H9 (cell line): ENCODE measurements at regions not wholly inside any gene's neighbourhood (a gene's known extent, or its start where the extent isn't known, plus 50 kb on each side); places are given as distances from the start of the nearest gene placed in this dataset.

Experiments
- DNase-seq: peaks from one replicate; pipeline ENCODE4 v3.0.0-alpha.2; 2017
- H2AFZ ChIP-seq: one replicate; pipeline ENCODE4 v1.6.1; 2013; ENCODE audit warnings: mild to moderate bottlenecking, low read length, control low read depth, moderate library complexity
- H2AK5ac ChIP-seq: 2 replicates; pipeline ENCODE4 v1.6.1; 2013; ENCODE audit warnings: low read length, control low read depth, mixed read lengths; ENCODE audit not compliant: insufficient read length
- H2BK120ac ChIP-seq: one replicate; pipeline ENCODE4 v1.6.1; 2013; ENCODE audit warnings: low read depth, mild to moderate bottlenecking, low read length, control low read depth, inconsistent platforms; ENCODE audit not compliant: poor library complexity, severe bottlenecking
- H2BK12ac ChIP-seq: 2 replicates; pipeline ENCODE4 v1.6.1; 2013; ENCODE audit warnings: low read length, control low read depth, mixed read lengths, low read depth; ENCODE audit not compliant: insufficient read length
- H2BK15ac ChIP-seq: 2 replicates; pipeline ENCODE4 v1.6.1; 2013; ENCODE audit warnings: low read depth, low read length, control low read depth
- H2BK20ac ChIP-seq: one replicate; pipeline ENCODE4 v1.6.1; 2013; ENCODE audit warnings: low read depth, mild to moderate bottlenecking, low read length, control low read depth, inconsistent platforms; ENCODE audit not compliant: poor library complexity, severe bottlenecking
- H2BK5ac ChIP-seq: 2 replicates; pipeline ENCODE4 v1.6.1; 2013; ENCODE audit warnings: low read length, control low read depth, mixed read lengths; ENCODE audit not compliant: insufficient read length
- H3K14ac ChIP-seq: 2 replicates; pipeline ENCODE4 v1.6.1; 2013; ENCODE audit warnings: low read length, control low read depth; ENCODE audit not compliant: insufficient read depth
- H3K18ac ChIP-seq: 2 replicates; pipeline ENCODE4 v1.6.1; 2013; ENCODE audit warnings: low read depth, mild to moderate bottlenecking, mixed read lengths, low read length, control low read depth; ENCODE audit not compliant: insufficient read length
- H3K23ac ChIP-seq: 2 replicates; pipeline ENCODE4 v1.6.1; 2013; ENCODE audit warnings: low read length, control low read depth, mixed read lengths, low read depth; ENCODE audit not compliant: insufficient read length
- H3K23me2 ChIP-seq: 2 replicates; pipeline ENCODE4 v1.6.1; 2013; ENCODE audit warnings: low read depth, mild to moderate bottlenecking, mixed read lengths, low read length, control low read depth; ENCODE audit not compliant: insufficient read length, poor library complexity, severe bottlenecking
- H3K27ac ChIP-seq: 2 replicates; pipeline ENCODE4 v1.5.1; 2013; ENCODE audit warnings: low read length, control low read depth, mixed read lengths, low read depth; ENCODE audit not compliant: insufficient read length
- H3K27me3 ChIP-seq: 2 replicates; pipeline ENCODE4 v1.6.1; 2013; ENCODE audit warnings: low read length, control low read depth, inconsistent platforms; ENCODE audit not compliant: insufficient read depth
- H3K4ac ChIP-seq: 2 replicates; pipeline ENCODE4 v1.6.1; 2013; ENCODE audit warnings: low read depth, mild to moderate bottlenecking, control low read depth, inconsistent platforms, low read length, moderate library complexity
- H3K4me1 ChIP-seq: 2 replicates; pipeline ENCODE4 v1.6.1; 2013; ENCODE audit warnings: low read length, control low read depth, inconsistent platforms; ENCODE audit not compliant: insufficient read depth
- H3K4me2 ChIP-seq: 2 replicates; pipeline ENCODE4 v1.6.1; 2013; ENCODE audit warnings: low read length, control low read depth, mixed read lengths; ENCODE audit not compliant: insufficient read length, insufficient read depth
- H3K56ac ChIP-seq: 2 replicates; pipeline ENCODE4 v1.6.1; 2013; ENCODE audit warnings: low read depth, mild to moderate bottlenecking, mixed read lengths, low read length, control low read depth; ENCODE audit not compliant: insufficient read length
- H3K79me1 ChIP-seq: 2 replicates; pipeline ENCODE4 v1.6.1; 2013; ENCODE audit warnings: low read depth, mild to moderate bottlenecking, moderate library complexity, low read length, control low read depth, inconsistent platforms; ENCODE audit not compliant: insufficient read depth, poor library complexity, severe bottlenecking
- H3K79me2 ChIP-seq: 2 replicates; pipeline ENCODE4 v1.6.1; 2013; ENCODE audit warnings: low read length, control low read depth, inconsistent platforms; ENCODE audit not compliant: insufficient read depth
- H3K9ac ChIP-seq: 2 replicates; pipeline ENCODE4 v1.6.1; 2013; ENCODE audit warnings: low read length, control low read depth, mixed read lengths; ENCODE audit not compliant: insufficient read length; ENCODE audit errors: extremely low read depth
- H3K9me3 ChIP-seq: one replicate; pipeline ENCODE4 v1.6.1; 2013; ENCODE audit warnings: low read depth, low read length, inconsistent platforms; ENCODE audit not compliant: control insufficient read depth
- H3T11ph ChIP-seq: one replicate; pipeline ENCODE4 v1.6.1; 2013; ENCODE audit warnings: mild to moderate bottlenecking, low read length, control low read depth, inconsistent platforms
- H4K20me1 ChIP-seq: one replicate; pipeline ENCODE4 v1.6.1; 2013; ENCODE audit not compliant: control insufficient read depth, insufficient read length, insufficient read depth
- H4K5ac ChIP-seq: 2 replicates; pipeline ENCODE4 v1.6.1; 2013; ENCODE audit warnings: low read depth, mild to moderate bottlenecking, mixed read lengths, low read length, control low read depth; ENCODE audit not compliant: insufficient read length
- H4K8ac ChIP-seq: replicated peaks from 2 replicates; pipeline ENCODE4 v1.6.1; 2013; ENCODE audit warnings: low read length, control low read depth, mixed read lengths, low read depth; ENCODE audit not compliant: insufficient read length
- H4K91ac ChIP-seq: 2 replicates; pipeline ENCODE4 v1.6.1; 2013; ENCODE audit warnings: low read depth, mild to moderate bottlenecking, moderate library complexity, mixed read lengths, low read length, control low read depth; ENCODE audit not compliant: insufficient read length
- H3K27ac Mint-ChIP-seq, 3 experiments: 2 replicates in 2 of 3; 3 replicates in 1 of 3; pipeline ENCODE4 v1.8.0; 2020 to 2021; ENCODE audit warnings: mixed read lengths in 3 of 3, mild to moderate bottlenecking in 1 of 3, moderate library complexity in 1 of 3
- H3K27me3 Mint-ChIP-seq: 2 replicates; pipeline ENCODE4 v1.8.0; 2021; ENCODE audit warnings: low read depth, mild to moderate bottlenecking, moderate library complexity, mixed read lengths
- H3K36me3 Mint-ChIP-seq, 3 experiments: 2 replicates in 2 of 3; 3 replicates in 1 of 3; pipeline ENCODE4 v1.8.0; 2020 to 2021; ENCODE audit warnings: low read depth in 3 of 3, mixed read lengths in 3 of 3; ENCODE audit not compliant: insufficient read depth in 1 of 3
- H3K4me1 Mint-ChIP-seq, 2 experiments: 2 replicates each; pipeline ENCODE4 v1.8.0; 2020; ENCODE audit warnings: mixed read lengths in 2 of 2
- H3K4me3 Mint-ChIP-seq, 2 experiments: 2 replicates in 1 of 2; 3 replicates in 1 of 2; pipeline ENCODE4 v1.8.0; 2020 to 2021; ENCODE audit warnings: mild to moderate bottlenecking in 2 of 2, mixed read lengths in 2 of 2, moderate library complexity in 1 of 2
- H3K9me3 Mint-ChIP-seq, 2 experiments: 2 replicates in 1 of 2; 3 replicates in 1 of 2; pipeline ENCODE4 v1.8.0; 2020; ENCODE audit warnings: mild to moderate bottlenecking in 2 of 2, mixed read lengths in 2 of 2, moderate library complexity in 1 of 2
- CTCF ChIP-seq: fragments of 200-600 bp; sonication (generic); conservative IDR thresholded peaks from 3 replicates; pipeline ENCODE4 v1.8.0; 2021; ENCODE audit warnings: antibody characterized with exemption, mild to moderate bottlenecking
- WGBS: extraction: QIAGEN DNeasy Blood & Tissue Kit; methylation state at CpG from one replicate; pipeline ENCODE4 v1.1.7; 2013; ENCODE audit warnings: missing lambda C conversion rate, low lambda C conversion rate, mixed read lengths; ENCODE audit not compliant: insufficient read length; ENCODE audit errors: extremely low coverage; 5-methylcytosine and 5-hydroxymethylcytosine counted together

GRCh38 chr14:66237741-66238140 lies 248.4 kb upstream of the CCDC196 start:
- Histone ChIP-seq H3K4me2 (no peak overlapping the region), H2BK5ac (no peak overlapping the region), H3K18ac (no peak overlapping the region), H3K23me2 (no peaks in the 10 kb centered on the region), H3T11ph (no peak overlapping the region), H3K27ac (no peak overlapping the region), H2BK12ac (no peak overlapping the region), H3K56ac (no peak overlapping the region), H3K14ac (no peak overlapping the region), H2BK120ac (no peak overlapping the region), H4K20me1 (no peaks in the 10 kb centered on the region), H3K23ac (no peak overlapping the region), H2AK5ac (no peak overlapping the region), H2AFZ (no peak overlapping the region), H3K79me1 (no peaks in the 10 kb centered on the region), H2BK15ac (no peak overlapping the region), H2BK20ac (no peak overlapping the region), H3K9me3 (no peaks in the 10 kb centered on the region), H3K4ac (no peak overlapping the region), H3K4me1 (no peaks in the 10 kb centered on the region), H4K91ac (no peak overlapping the region), H3K79me2 (no peaks in the 10 kb centered on the region), H3K27me3 (no peaks in the 10 kb centered on the region), H4K5ac (no peak overlapping the region), H4K8ac (no peak overlapping the region), H3K9ac (no peak overlapping the region)
- H3K27ac Mint-ChIP-seq: no peak overlapping the region
- no peak for TF ChIP-seq CTCF
- WGBS: no CpG with 5 or more reads among the region's 4 CpGs
- no peaks in the 10 kb centered on the region for H3K9me3 Mint-ChIP-seq
- H3K36me3 Mint-ChIP-seq: no peaks in the 10 kb centered on the region; a peak in 1 of 7 replicates
- peaks cover 34% of the 10 kb centered on the region for H3K27me3 Mint-ChIP-seq
- peaks cover 0 to 9% of the 10 kb centered on the region in 2 experiments; a peak in 1 of 4 replicates for H3K4me1 Mint-ChIP-seq
- H3K4me3 Mint-ChIP-seq: no peak overlapping the region
- DNase-seq: no peak
